PC-3 (cell line): ENCODE measurements at regions not wholly inside any gene's neighbourhood (a gene's known extent, or its start where the extent isn't known, plus 50 kb on each side); places are given as distances from the start of the nearest gene placed in this dataset.
"Not testable (repeated sequence)": the region's sequence is repeated elsewhere in the genome, so short reads cannot be mapped to it uniquely, and the experiment has no call there.

Experiments
- ATAC-seq: fragments of 200-7000 bp; cut with Tn5 transposase; 2 replicates; pipeline ENCODE4 v1.9.1; 2020; ENCODE audit warnings: mild to moderate bottlenecking, moderate library complexity
- BruUV-seq: library from RNA; stranded (reverse); fragments of 400-500 nt; replicated peaks from 2 replicates; lab custom pipeline; 2021; lab: Mats Ljungman, UMichigan
- CTCF ChIA-PET: fragments of 300-600 bp; sonication (Branson Sonifier 250); formaldehyde crosslinking; loops from one replicate; lab custom pipeline; 2022; ENCODE audit warnings: antibody characterized with exemption; lab: Charles Lee
- POLR2A ChIA-PET: fragments of 300-600 bp; sonication (Branson Sonifier 250); formaldehyde crosslinking; loops from one replicate; lab custom pipeline; 2022; ENCODE audit warnings: antibody characterized with exemption; ENCODE audit not compliant: unreplicated experiment; lab: Charles Lee
- DNase-seq: peaks from one replicate; pipeline ENCODE4 v3.0.0-alpha.2; 2015
- H2AFZ ChIP-seq: fragments of 300-600 bp; sonication (generic); 2 replicates; pipeline ENCODE4 v1.6.0; 2016; ENCODE audit warnings: antibody characterized with exemption, low read length
- H3F3A ChIP-seq: fragments of 300-600 bp; sonication (generic); one replicate; pipeline ENCODE4 v1.6.0; 2017; ENCODE audit warnings: antibody characterized with exemption, low read length, control low read depth, mild to moderate bottlenecking; ENCODE audit not compliant: unreplicated experiment
- H3K27ac ChIP-seq: fragments of 300-600 bp; sonication (generic); 2 replicates; pipeline ENCODE4 v1.5.1; 2016; ENCODE audit warnings: mild to moderate bottlenecking, low read length
- H3K27me3 ChIP-seq: fragments of 300-600 bp; sonication (generic); 2 replicates; pipeline ENCODE4 v1.6.1; 2016; ENCODE audit warnings: low read length, mixed read lengths
- H3K36me3 ChIP-seq: fragments of 300-600 bp; sonication (generic); 2 replicates; pipeline ENCODE4 v1.6.1; 2016; ENCODE audit warnings: low read depth, mixed run types, low read length, mixed read lengths
- H3K4me1 ChIP-seq: fragments of 300-600 bp; sonication (generic); 2 replicates; pipeline ENCODE4 v1.5.1; 2016; ENCODE audit warnings: low read length; ENCODE audit not compliant: insufficient read depth
- H3K4me2 ChIP-seq: fragments of 300-600 bp; sonication (generic); 2 replicates; pipeline ENCODE4 v1.6.0; 2016; ENCODE audit warnings: low read length
- H3K4me3 ChIP-seq: fragments of 300-600 bp; sonication (generic); 2 replicates; pipeline ENCODE4 v1.5.1; 2016; ENCODE audit warnings: mild to moderate bottlenecking, low read length, mixed read lengths
- H3K79me2 ChIP-seq: fragments of 300-600 bp; sonication (generic); 2 replicates; pipeline ENCODE4 v1.6.1; 2017; ENCODE audit warnings: low read length, mixed read lengths
- H3K9ac ChIP-seq: fragments of 300-600 bp; sonication (generic); 2 replicates; pipeline ENCODE4 v1.6.0; 2016; ENCODE audit warnings: mild to moderate bottlenecking, low read length
- H3K9me2 ChIP-seq: fragments of 300-600 bp; sonication (generic); replicated peaks from 2 replicates; pipeline ENCODE4 v1.6.1; 2016; ENCODE audit warnings: mixed run types, low read length, mixed read lengths
- H3K9me3 ChIP-seq: fragments of 300-600 bp; sonication (generic); 2 replicates; pipeline ENCODE4 v1.6.1; 2016; ENCODE audit warnings: low read length, mixed read lengths
- H4K20me1 ChIP-seq: fragments of 300-600 bp; sonication (generic); 2 replicates; pipeline ENCODE4 v1.6.1; 2016; ENCODE audit warnings: low read length, mixed read lengths
- CTCF ChIP-seq: fragments of 300-600 bp; sonication (generic); conservative IDR thresholded peaks from 2 replicates; pipeline ENCODE4 v1.5.1; 2017; ENCODE audit warnings: antibody characterized with exemption, low read depth, mild to moderate bottlenecking, low read length
- EZH2 ChIP-seq: fragments of 300-600 bp; sonication (generic); IDR thresholded peaks from one replicate; pipeline ENCODE4 v1.6.1; 2017; ENCODE audit warnings: antibody characterized with exemption, mild to moderate bottlenecking, low read length; ENCODE audit not compliant: unreplicated experiment
- EZH2phosphoT487 ChIP-seq: fragments of 300-600 bp; sonication (generic); IDR thresholded peaks from 2 replicates; pipeline ENCODE4 v1.6.1; 2018; ENCODE audit warnings: mild to moderate bottlenecking, antibody characterized with exemption, low read length, borderline replicate concordance
- intact Hi-C: fragments of 100-400 bp; cut with micrococcal nuclease; formaldehyde crosslinking; loops from 2 replicates; pipeline ENCODE4 v1.9.0; 2023

- Histone ChIP-seq H3K9ac (no peak overlapping the region), H3K9me2 (no peaks in the 10 kb centered on the region), H3F3A (no peaks in the 10 kb centered on the region), H3K4me3 (no peak overlapping the region), H3K4me2 (no peak overlapping the region), H4K20me1 (no peaks in the 10 kb centered on the region), H2AFZ (no peak overlapping the region), H3K9me3 (no peaks in the 10 kb centered on the region), H3K27ac (no peak overlapping the region), H3K79me2 (no peaks in the 10 kb centered on the region), H3K27me3 (no peaks in the 10 kb centered on the region), H3K4me1 (no peaks in the 10 kb centered on the region), H3K36me3 (no peaks in the 10 kb centered on the region)
- intact Hi-C loops: no loop called here
- no peak for ATAC-seq
- CTCF ChIA-PET: no interaction called here
- no TSS peak for BruUV-seq
- DNase-seq: no peak
- TF ChIP-seq EZH2 (no peak), EZH2phosphoT487 (no peak), CTCF (no peak)
- POLR2A ChIA-PET: interaction anchor here (0.7 kb wide), 1 partner anchor 100 kb away, joined by 3 read pairs; no protein-coding TSS in a partner anchor
Measured at GRCh38 chr5:102591650-102592049, 92.8 kb upstream of the SLCO6A1 start.

- H3F3A ChIP-seq, BruUV-seq, H3K27ac ChIP-seq, intact Hi-C loops, H4K20me1 ChIP-seq, CTCF ChIA-PET, H3K9me2 ChIP-seq, H3K36me3 ChIP-seq, H3K27me3 ChIP-seq, H3K4me2 ChIP-seq, H3K79me2 ChIP-seq, POLR2A ChIA-PET, ATAC-seq, H2AFZ ChIP-seq, H3K4me1 ChIP-seq, H3K9me3 ChIP-seq, DNase-seq, H3K4me3 ChIP-seq, H3K9ac ChIP-seq: not testable (repeated sequence)
Measured at GRCh38 chr5:102592586-102592985, 93.8 kb upstream of the SLCO6A1 start.

- H3K9ac ChIP-seq: no peak overlapping the region
- intact Hi-C loops: no loop called here
- no peak overlapping the region for H3K4me2 ChIP-seq
- H3K9me3 ChIP-seq: no peaks in the 10 kb centered on the region
- TF ChIP-seq EZH2 (no peak), EZH2phosphoT487 (no peak), CTCF (no peak)
- H3K4me3 ChIP-seq: no peak overlapping the region
- no peak overlapping the region for H3K27ac ChIP-seq
- no TSS peak for BruUV-seq
- POLR2A ChIA-PET: no interaction called here
- CTCF ChIA-PET: no interaction called here
- no peaks in the 10 kb centered on the region for H3K79me2 ChIP-seq
- H4K20me1 ChIP-seq: no peaks in the 10 kb centered on the region
- no peaks in the 10 kb centered on the region for H3K27me3 ChIP-seq
- H3K4me1 ChIP-seq: peaks cover 6% of the 10 kb centered on the region
- ATAC-seq (no peak), DNase-seq (no peak)
- peaks cover 4% of the 10 kb centered on the region for H3F3A ChIP-seq
- H3K9me2 ChIP-seq: no peaks in the 10 kb centered on the region
- H3K36me3 ChIP-seq: no peaks in the 10 kb centered on the region
- H2AFZ ChIP-seq: no peak overlapping the region
Measured at GRCh38 chr5:102594192-102594591, 95.4 kb upstream of the SLCO6A1 start.
